CD14-positive monocyte (primary cell): ENCODE measurements at regions not wholly inside any gene's neighbourhood (a gene's known extent, or its start where the extent isn't known, plus 50 kb on each side); places are given as distances from the start of the nearest gene placed in this dataset.
A peak's percentile ranks its signal among the peaks of the same experiment; 100 is the strongest.

Source experiments
- DNase-seq, 3 donors: peaks; one replicate each; pipeline ENCODE4 v3.0.0-alpha.2; 2011 to 2022
- H2AFZ ChIP-seq: 2 replicates; pipeline ENCODE4 v1.6.0; 2012; ENCODE audit warnings: mild to moderate bottlenecking, low read depth, low read length, inconsistent platforms; ENCODE audit not compliant: insufficient read depth, poor library complexity, severe bottlenecking
- H3K27ac ChIP-seq, 2 donors: 1 replicate in 1 of 2; 2 replicates in 1 of 2; pipeline ENCODE4 v1.5.1; 2012 to 2013; ENCODE audit warnings: low read length in 2 of 2, control low read depth in 1 of 2, inconsistent platforms in 1 of 2, low read depth in 1 of 2, mild to moderate bottlenecking in 1 of 2
- H3K27me3 ChIP-seq, 2 donors: one replicate each; pipeline versions ENCODE4 v1.6.0 to v1.6.1; 2011 to 2013; ENCODE audit warnings: low read length in 2 of 2; ENCODE audit not compliant: control insufficient read depth in 2 of 2, insufficient read depth in 2 of 2
- H3K36me3 ChIP-seq, 2 donors: replicated peaks in 1 of 2; 1 replicate in 1 of 2; 2 replicates in 1 of 2; pipeline versions ENCODE4 v1.5.1 to v1.6.1; 2012 to 2013; ENCODE audit warnings: low read length in 2 of 2, control low read depth in 1 of 2, inconsistent platforms in 1 of 2, mild to moderate bottlenecking in 1 of 2; ENCODE audit not compliant: insufficient read depth in 2 of 2, control insufficient read depth in 1 of 2
- H3K4me1 ChIP-seq, 2 donors: 1 replicate in 1 of 2; 2 replicates in 1 of 2; pipeline versions ENCODE4 v1.5.1 to v1.6.1; 2012 to 2013; ENCODE audit warnings: low read length in 2 of 2, control low read depth in 1 of 2, inconsistent platforms in 1 of 2, mild to moderate bottlenecking in 1 of 2, moderate library complexity in 1 of 2; ENCODE audit not compliant: insufficient read depth in 2 of 2, control insufficient read depth in 1 of 2
- H3K4me2 ChIP-seq: replicated peaks from 2 replicates; pipeline ENCODE3; 2012; ENCODE audit warnings: low read length, moderate library complexity, mild to moderate bottlenecking; ENCODE audit not compliant: poor library complexity, severe bottlenecking; ENCODE audit errors: extremely low read depth
- H3K4me3 ChIP-seq, 3 experiments: fragments of 200-600 bp in 1 of 3; sonication (generic) in 1 of 3; replicated peaks in 1 of 3; 1 replicate in 2 of 3; 2 replicates in 1 of 3; pipeline ENCODE4 v1.5.1; 2011 to 2013; ENCODE audit warnings: low read length in 3 of 3, mild to moderate bottlenecking in 3 of 3, control low read depth in 2 of 3, low read depth in 2 of 3, inconsistent platforms in 1 of 3, moderate library complexity in 1 of 3
- H3K79me2 ChIP-seq: 2 replicates; pipeline ENCODE4 v1.6.0; 2012; ENCODE audit warnings: mild to moderate bottlenecking, control low read depth, inconsistent platforms, low read length, moderate library complexity; ENCODE audit not compliant: insufficient read depth
- H3K9ac ChIP-seq: 2 replicates; pipeline ENCODE4 v1.6.0; 2017; ENCODE audit warnings: low read length, mild to moderate bottlenecking; ENCODE audit not compliant: insufficient read depth, poor library complexity, severe bottlenecking
- H3K9me3 ChIP-seq, 2 donors: replicated peaks in 1 of 2; 1 replicate in 1 of 2; 2 replicates in 1 of 2; pipeline versions ENCODE4 v1.5.1 to v1.6.1; 2012 to 2013; ENCODE audit warnings: low read length in 2 of 2, control low read depth in 1 of 2; ENCODE audit not compliant: control insufficient read depth in 1 of 2, insufficient read depth in 1 of 2
- H4K20me1 ChIP-seq: 2 replicates; pipeline ENCODE4 v1.6.0; 2012; ENCODE audit warnings: mild to moderate bottlenecking, low read length, control low read depth, moderate library complexity; ENCODE audit not compliant: insufficient read depth
- H3K27ac Mint-ChIP-seq, 7 donors: one replicate each; pipeline ENCODE4 v1.8.0; 2020; ENCODE audit warnings: mild to moderate bottlenecking in 7 of 7, mixed read lengths in 7 of 7, moderate library complexity in 6 of 7, inconsistent platforms in 2 of 7
- H3K27me3 Mint-ChIP-seq, 3 donors: one replicate each; pipeline ENCODE4 v1.8.0; 2021 to 2022; ENCODE audit warnings: low read depth in 3 of 3, mild to moderate bottlenecking in 3 of 3, mixed read lengths in 3 of 3, moderate library complexity in 3 of 3, inconsistent platforms in 1 of 3
- H3K36me3 Mint-ChIP-seq, 2 donors: one replicate each; pipeline ENCODE4 v1.8.0; 2020; ENCODE audit warnings: mixed read lengths in 2 of 2, inconsistent platforms in 1 of 2, mild to moderate bottlenecking in 1 of 2
- H3K4me1 Mint-ChIP-seq: one replicate; pipeline ENCODE4 v1.8.0; 2020; ENCODE audit warnings: mild to moderate bottlenecking, mixed read lengths
- H3K4me3 Mint-ChIP-seq, 2 donors: one replicate each; pipeline ENCODE4 v1.8.0; 2020; ENCODE audit warnings: mild to moderate bottlenecking in 2 of 2, mixed read lengths in 2 of 2, moderate library complexity in 1 of 2
- H3K9me3 Mint-ChIP-seq, 7 donors: one replicate each; pipeline ENCODE4 v1.8.0; 2020 to 2022; ENCODE audit warnings: mixed read lengths in 7 of 7, mild to moderate bottlenecking in 6 of 7, moderate library complexity in 6 of 7, inconsistent platforms in 2 of 7
- CTCF ChIP-seq: fragments of 200-600 bp; IDR thresholded peaks from one replicate; pipeline ENCODE4 v1.8.0; 2022; ENCODE audit warnings: antibody characterized with exemption, mild to moderate bottlenecking
- WGBS: methylation state at CpG from one replicate; pipeline ENCODE4 v1.1.5; 2013; ENCODE audit warnings: missing lambda C conversion rate; ENCODE audit not compliant: insufficient coverage; 5-methylcytosine and 5-hydroxymethylcytosine counted together
- intact Hi-C, 2 donors: fragments of 100-400 bp; cut with micrococcal nuclease; formaldehyde crosslinking; loops; one replicate each; pipeline versions ENCODE4 v1.15.0 to v1.15.1; 2023

DNA sequence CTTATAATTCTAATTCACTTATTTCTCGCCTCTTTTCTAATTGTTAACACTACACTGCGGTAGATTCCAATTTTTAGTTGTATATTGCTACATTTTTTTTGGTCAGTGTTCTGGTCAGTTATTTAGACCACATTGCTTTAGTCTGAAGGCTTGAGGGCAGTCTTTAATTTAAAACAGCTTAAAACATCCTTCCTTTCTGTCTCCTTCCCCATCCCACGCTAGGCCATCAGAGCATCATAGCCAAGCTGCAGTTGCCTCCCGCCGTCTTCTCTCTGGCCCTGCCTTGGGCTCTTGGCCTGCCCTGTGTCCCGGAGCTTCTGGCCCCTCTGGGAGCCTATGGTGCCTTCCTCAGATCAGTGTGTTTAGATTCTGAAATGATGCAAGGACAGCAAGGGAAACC is 52.6 kb upstream of the GLI2 start:
- no peak for DNase-seq
- Mint-ChIP-seq H3K4me1 (no peaks in the 10 kb centered on the region), H3K27ac (no peak overlapping the region), H3K36me3 (no peaks in the 10 kb centered on the region), H3K4me3 (no peak overlapping the region), H3K27me3 (peaks cover 2 to 25% (median 2%) of the 10 kb centered on the region in 3 donors), H3K9me3 (peaks cover 0 to 2% (median 0%) of the 10 kb centered on the region in 7 donors)
- no peaks in the 10 kb centered on the region for H3K9me3 ChIP-seq
- H4K20me1 ChIP-seq = no peaks in the 10 kb centered on the region
- no peak overlapping the region for H3K4me2 ChIP-seq
- intact Hi-C loops = loop anchor here (5.0 to 10.0 kb wide), 4 partner anchors 338 to 1041 kb away; partner anchors contain the start of gene INHBB (in 1 of the 2)
- 100% methylated on average over 1 of the region's 6 CpGs for WGBS
- no peak overlapping the region for H3K9ac ChIP-seq
- H3K79me2 ChIP-seq = no peaks in the 10 kb centered on the region
- H3K27me3 ChIP-seq = no peaks in the 10 kb centered on the region
- H3K27ac ChIP-seq = no peak overlapping the region
- no peak overlapping the region for H2AFZ ChIP-seq
- no peaks in the 10 kb centered on the region for H3K4me1 ChIP-seq
- H3K36me3 ChIP-seq = no peaks in the 10 kb centered on the region
- TF ChIP-seq CTCF = no peak
- H3K4me3 ChIP-seq = no peak overlapping the region

DNA sequence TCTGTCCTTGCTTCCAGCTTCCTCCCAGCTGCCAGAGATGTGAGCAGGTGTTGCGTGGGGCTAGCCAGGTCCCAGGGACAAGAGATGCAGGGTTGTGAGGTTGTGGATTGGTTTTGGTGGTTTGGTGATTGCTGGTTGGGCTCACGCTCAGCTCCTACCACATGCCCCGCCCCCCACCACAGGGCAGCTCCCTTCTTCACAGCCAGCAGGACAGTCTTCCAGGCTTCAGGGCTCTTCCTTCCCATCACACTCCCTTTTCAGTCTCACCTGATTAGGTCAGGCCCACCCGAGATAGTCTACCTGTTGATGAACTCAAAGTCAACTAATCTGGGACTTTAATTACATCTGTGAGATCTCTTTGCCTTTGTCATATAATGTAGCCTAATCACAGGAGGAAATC is 52.0 kb upstream of the GLI2 start:
- Histone ChIP-seq H3K36me3 (no peaks in the 10 kb centered on the region), H3K27ac (no peak overlapping the region), H3K4me1 (no peaks in the 10 kb centered on the region), H2AFZ (no peak overlapping the region), H3K79me2 (no peaks in the 10 kb centered on the region), H3K4me3 (no peak overlapping the region), H3K9ac (no peak overlapping the region), H3K9me3 (no peaks in the 10 kb centered on the region), H3K27me3 (no peaks in the 10 kb centered on the region), H4K20me1 (no peaks in the 10 kb centered on the region), H3K4me2 (no peak overlapping the region)
- TF ChIP-seq CTCF = no peak
- Mint-ChIP-seq H3K4me1 (no peaks in the 10 kb centered on the region), H3K27me3 (peaks cover 2 to 21% (median 2%) of the 10 kb centered on the region in 3 donors), H3K27ac (peak overlapping the region in 1 of 7 donors; percentile 51), H3K36me3 (no peaks in the 10 kb centered on the region), H3K9me3 (peaks cover 0 to 2% (median 0%) of the 10 kb centered on the region in 7 donors), H3K4me3 (no peak overlapping the region)
- no peak for DNase-seq
- intact Hi-C loops = loop anchor here (5.0 to 10.0 kb wide), 4 partner anchors 339 to 1041 kb away; partner anchors contain the start of gene INHBB (in 1 of the 2)
- WGBS = 83% methylated on average over 1 of the region's 4 CpGs
